ENCODE measurements at regions not wholly inside any gene's neighbourhood (a gene's known extent, or its start where the extent isn't known, plus 50 kb on each side); places are given as distances from the start of the nearest gene placed in this dataset.
"Not testable (repeated sequence)": the region's sequence is repeated elsewhere in the genome, so short reads cannot be mapped to it uniquely, and the experiment has no call there.

DNA sequence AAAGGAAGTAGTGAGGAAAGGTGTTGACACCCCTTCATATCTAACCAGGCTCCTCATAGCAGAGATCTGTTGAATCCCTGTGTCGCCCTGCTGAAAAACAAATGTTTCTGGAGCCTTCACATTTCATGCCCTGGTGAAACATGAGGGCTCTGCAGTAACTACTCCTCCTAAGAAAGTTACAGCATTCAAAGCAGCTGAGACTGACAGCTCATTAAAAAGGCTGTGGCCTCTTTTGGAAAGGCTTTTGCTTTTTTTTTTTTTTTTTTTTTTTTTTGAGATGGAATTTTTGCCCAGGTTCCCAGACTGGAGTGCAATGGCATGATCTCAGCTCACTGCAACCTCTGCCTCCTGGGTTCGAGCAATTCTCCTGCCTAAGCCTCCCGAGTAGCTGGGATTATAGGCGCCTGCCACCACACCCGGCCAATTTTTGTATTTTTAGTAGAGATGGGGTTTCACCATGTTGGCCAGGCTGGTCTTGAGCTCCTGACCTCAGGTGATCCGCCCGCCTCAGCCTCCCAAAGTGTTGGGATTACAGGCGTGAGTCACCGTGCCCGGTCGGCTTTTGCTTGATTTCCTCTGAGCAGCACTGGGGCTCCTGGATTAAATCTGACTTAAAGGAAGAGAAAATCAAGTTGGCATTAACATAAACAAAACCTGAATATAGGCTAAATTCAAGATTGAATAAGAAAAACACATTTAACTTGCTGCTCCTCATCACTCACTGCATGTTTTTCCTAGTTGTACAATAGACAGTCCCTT lies 112.9 kb downstream of the PCSK1 start:
- not testable (repeated sequence) for DNase-seq (ENCODE audit: low spot score)

GRCh38 chr5:96318569-96319110 lies 114.4 kb downstream of the PCSK1 start:
- DNase-seq (ENCODE audit: low spot score): no peak

DNA sequence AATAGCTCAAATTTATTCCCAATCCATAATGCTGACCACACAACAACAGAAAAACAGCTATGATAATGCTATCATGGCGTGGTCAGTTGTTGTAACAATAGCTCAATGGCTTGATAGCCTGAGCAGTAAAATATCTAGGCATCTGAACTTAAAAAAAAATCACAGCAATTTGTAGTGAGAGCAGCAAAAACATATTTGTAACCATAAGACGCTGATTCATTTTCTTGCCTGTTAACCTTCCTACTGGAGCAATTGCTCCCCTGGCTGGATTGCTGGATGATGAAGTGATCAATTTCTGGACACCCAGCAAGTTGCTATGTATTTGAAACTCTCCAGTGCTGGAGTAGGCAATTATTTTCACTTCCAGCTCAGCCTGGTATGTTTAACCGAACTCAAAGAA lies 115.1 kb downstream of the PCSK1 start:
- DNase-seq (ENCODE audit: low spot score): no peak

DNA sequence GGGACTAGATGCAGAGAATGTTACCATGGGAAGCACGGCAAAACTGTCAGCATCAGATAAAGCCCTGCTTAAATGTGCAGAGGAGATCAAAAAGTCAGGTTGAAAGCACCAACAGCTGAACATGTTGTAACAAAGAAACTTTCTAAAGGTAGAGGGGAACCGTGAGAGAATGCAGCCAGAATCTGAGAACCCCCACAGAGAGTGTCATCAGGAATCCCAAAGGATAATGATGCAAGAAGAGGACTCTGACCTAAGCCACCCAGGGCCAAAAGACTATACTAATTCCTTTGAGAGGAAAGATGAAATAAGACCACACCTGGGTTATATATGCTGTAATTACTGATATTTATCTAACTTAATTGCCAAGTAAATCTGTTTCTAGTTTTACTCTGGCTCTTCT lies 116.6 kb downstream of the PCSK1 start:
- no peak for DNase-seq (ENCODE audit: low spot score)

- no peak for DNase-seq (ENCODE audit: low spot score)
Measured at GRCh38 chr5:96316017-96316416, 117.0 kb downstream of the PCSK1 start.

- DNase-seq (ENCODE audit: low spot score): no peak
Measured at GRCh38 chr5:96315431-96315830, 117.6 kb downstream of the PCSK1 start.

DNA sequence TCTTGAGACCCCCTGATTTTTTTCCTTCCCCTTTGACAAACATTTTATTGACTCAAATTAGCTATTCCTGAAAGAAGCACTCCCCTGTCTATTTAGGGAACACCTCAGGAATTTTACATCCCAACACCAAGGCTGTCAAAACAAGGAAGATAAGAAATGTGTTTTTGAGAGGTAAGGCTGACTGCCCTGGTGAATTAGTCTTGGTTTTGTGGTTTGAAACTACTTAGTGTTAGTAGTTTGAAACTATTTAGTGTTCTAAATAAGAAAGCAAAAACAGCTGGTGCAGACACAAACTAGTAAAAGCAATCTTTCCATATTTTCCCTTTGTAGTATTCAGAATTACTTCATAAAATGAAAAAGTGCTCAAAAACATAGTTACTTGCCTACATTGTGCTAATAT lies 120.7 kb downstream of the PCSK1 start:
- no peak for DNase-seq (ENCODE audit: low spot score)

- not testable (repeated sequence) for DNase-seq (ENCODE audit: low spot score)
Measured at GRCh38 chr5:96307047-96307446, 126.0 kb downstream of the PCSK1 start.

DNA sequence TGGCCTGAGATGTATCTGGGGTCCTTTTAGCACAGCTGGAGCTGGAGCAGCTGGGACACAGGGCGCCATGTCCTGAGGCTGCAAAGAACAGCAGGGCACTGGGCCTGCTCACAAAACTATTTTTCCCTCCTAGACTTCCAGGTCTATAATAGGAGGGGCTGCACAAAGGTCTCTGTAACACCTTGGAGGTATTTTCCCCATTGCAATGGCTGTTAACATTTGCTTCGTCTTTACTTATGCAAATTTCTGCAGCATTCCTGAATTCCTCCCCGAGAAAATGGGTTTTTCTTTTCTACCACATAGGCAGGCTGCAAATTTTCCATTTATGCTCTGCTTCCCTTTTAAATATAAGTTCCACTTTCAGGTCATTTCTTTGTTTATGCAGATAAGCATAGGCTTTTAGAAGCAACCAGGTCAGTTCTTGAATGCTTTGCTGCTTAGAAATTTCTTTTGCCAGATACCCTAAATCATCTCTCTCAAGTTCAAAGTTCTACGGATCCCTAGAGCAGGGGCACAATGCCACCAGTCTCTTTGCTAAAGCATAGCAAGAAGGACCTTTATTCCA lies 130.8 kb downstream of the PCSK1 start:
- no peak for DNase-seq (ENCODE audit: low spot score)

DNA sequence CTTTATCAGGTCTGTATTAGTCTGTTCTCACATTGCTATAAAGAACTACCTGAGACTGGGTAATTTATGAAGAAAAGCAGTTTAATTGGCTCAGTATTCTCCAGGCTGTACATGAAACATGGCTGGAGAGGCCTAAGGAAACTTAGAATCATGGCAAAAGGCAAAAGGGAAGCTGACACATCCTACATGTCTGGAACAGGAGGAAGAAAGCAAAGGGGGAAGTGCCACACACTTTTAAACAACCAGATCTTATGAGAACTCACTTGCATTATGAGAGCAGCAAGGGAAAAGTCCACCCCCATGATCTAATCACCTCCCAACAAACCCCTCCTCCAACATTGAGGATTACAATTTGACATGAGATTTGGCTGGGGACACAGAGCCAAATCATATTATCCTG lies 132.1 kb downstream of the PCSK1 start:
- no peak for DNase-seq (ENCODE audit: low spot score)

GRCh38 chr5:96297867-96298266 lies 135.2 kb downstream of the PCSK1 start:
- DNase-seq (ENCODE audit: low spot score): no peak

DNA sequence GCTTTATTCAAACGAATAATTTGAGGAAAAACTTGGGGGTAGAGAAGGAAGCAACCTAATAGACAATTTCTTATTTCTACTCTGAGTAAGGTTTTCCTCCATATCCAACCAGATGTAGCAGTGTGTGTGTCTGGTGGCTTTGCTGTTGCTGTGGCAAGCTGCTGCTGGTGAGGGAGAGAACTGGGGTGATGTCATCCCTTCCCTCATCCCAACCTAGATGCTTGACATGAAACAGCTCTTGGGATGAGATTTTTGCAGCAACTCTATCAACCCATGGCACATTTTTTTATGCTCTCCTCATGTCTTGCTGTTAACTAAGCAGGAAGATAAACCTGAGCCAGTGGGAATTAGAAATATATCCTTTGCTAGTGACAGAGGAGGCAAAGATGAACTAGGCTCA lies 135.8 kb downstream of the PCSK1 start:
- DNase-seq (ENCODE audit: low spot score): no peak

DNA sequence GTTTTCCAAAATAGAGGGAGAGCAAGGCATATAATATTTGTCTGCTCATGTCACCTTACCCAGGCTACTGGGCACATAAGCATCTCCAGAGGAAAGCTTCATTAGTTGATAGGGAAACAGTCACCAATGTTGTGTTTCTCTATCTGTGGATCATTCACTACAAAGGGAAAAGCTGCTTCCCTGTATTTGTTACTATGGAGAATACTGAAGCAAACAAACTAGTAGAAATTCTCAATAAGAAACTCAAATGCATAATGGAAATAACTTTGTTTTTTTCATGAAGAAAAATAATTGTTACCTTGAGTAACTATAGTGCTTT lies 138.2 kb downstream of the PCSK1 start:
- no peak for DNase-seq (ENCODE audit: low spot score)

DNA sequence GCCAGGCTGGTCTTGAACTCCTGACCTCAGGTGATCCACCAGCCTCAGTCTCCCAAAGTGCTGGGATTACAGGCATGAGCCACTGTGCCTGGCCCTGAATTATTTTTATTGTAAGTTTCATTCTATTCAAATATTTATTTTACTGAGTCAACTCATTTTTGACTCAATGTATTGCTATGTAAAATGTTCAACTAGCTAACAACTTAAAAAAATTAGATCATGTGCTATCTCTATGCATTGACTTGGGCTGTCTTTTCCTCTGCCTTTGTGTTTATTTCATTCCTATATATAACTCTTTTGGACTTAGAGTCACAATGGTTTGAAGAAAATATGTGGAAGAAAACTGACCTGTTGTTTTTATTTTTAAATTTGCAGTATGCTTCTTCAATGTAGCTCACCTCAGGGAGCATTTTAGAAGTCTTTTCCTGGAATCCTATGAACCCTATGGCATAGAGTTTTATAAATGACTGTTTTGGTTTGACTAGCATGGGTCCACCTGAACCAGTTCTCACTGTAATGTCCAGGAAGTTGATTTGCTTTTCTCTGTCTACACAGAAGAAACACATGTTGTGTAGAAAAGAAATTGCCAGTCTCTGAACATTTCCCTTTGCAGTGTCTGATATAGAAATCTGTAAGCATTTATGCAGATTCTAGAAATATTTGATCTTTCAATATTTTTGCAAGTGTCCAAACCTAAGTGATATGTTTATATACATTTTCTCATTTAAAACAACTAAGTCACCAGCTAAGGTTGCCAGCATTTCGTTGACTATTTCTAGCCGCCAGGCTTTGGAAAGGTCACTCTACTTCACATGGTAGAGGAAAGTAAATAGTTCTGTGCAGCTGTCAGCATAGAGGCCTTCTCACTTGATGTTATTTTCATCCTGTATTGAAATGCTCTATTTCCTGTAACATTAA lies 138.8 kb downstream of the PCSK1 start:
- no peak for DNase-seq (ENCODE audit: low spot score)

DNA sequence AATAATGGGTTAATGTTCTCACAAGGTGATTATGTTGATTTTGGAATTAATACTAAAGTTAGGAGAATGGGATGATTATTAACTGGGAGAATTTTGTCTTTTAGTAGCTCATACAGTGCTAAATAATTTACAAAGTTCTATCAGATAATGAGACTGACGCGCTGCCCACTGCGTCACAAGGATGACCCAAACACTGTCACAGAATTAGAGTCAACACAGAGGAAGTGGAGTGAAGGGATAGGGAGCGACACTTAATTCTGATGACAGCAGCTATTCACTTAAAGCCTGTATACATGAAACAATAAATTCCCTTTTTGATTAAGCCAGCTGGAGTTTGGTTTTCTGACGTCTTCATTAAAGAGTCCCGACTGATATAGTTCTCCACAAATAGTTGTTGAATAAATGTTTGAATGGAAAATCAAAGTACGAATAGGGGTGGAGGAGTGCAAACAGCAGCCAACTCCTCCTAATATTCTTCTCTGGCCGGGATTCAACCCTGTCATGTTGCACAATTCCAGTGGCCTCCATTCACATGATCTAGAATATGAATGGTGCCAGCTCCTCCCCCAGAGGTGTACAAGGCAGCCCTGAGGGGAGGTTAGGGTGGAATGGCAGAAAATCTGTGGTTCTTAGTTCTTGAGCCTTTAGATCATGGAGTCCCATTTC lies 140.3 kb downstream of the PCSK1 start:
- no peak for DNase-seq (ENCODE audit: low spot score)

DNA sequence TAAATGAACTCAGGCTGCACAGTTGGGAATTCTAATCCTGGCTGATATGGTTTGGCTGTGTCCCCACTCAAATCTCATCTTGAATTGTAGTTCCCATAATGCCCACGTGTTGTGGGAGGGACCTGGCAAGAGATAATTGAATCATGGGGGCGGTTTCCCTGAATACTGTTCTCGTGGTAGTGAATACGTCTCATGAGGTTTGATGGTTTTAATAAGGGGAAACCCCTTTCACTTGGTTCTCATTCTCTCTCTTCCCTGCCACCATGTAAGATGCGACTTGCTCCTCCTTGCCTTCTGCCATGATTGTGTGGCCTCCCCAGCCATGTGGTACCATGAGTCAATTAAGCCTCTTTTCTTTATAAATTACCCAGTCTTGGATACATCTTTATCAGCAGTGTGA lies 143.8 kb downstream of the PCSK1 start:
- DNase-seq (ENCODE audit: low spot score): not testable (repeated sequence)

DNA sequence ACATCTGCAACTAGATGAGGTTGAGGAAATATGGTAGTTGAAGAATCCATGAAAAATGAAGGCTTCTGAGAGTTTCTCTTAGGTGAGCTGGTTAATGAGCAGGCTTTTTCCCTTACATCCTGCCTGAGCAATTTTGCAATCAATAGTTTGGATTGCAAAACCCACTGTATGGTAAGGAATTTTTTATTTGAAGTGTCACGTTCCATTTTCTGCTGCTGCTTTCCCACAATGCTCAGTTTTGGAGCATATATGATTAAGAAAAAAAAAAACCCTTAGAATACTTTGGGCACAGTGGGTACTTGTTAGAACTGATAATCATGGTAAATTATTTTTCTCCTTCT lies 144.2 kb downstream of the PCSK1 start:
- DNase-seq (ENCODE audit: low spot score): no peak

GRCh38 chr5:96288166-96288844 lies 144.7 kb downstream of the PCSK1 start:
- DNase-seq (ENCODE audit: low spot score): no peak

DNA sequence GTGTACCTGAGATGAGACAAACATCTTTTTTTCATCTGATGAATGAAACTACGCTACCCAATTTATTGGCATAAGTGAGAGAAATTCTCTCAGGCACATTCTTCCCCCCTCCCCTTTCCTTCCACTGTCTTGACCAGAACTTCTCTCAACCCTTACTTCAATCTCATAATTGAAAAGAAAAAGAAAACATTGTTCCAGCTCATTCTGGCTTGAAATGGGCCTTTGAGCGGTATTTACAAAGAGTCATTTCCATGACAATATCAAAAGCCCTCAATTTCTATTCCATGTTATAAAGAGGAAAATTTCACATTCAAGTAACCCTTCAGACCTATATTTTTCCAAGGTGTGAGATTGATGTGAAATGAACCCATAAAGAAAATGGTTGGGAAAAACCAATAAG lies 145.9 kb downstream of the PCSK1 start:
- no peak for DNase-seq (ENCODE audit: low spot score)

DNA sequence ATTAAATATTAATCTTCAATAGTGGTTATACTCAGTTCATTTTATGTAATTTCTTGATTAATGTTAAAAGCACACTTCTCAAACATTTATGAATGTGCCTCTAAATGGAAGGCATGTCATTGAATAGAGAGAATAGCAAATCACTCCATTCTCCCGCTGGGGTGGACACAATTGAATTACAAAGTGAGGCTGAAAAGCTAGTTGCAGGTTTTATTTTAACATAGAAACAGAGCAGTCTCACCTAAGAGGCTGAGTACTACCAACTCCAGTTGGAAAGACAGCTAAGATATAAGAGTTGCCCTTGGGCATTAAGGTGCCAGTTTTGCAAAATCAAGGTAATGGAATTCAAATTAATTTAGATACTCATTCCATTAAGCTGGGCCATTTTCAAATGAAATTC lies 147.2 kb downstream of the PCSK1 start:
- no peak for DNase-seq (ENCODE audit: low spot score)

DNA sequence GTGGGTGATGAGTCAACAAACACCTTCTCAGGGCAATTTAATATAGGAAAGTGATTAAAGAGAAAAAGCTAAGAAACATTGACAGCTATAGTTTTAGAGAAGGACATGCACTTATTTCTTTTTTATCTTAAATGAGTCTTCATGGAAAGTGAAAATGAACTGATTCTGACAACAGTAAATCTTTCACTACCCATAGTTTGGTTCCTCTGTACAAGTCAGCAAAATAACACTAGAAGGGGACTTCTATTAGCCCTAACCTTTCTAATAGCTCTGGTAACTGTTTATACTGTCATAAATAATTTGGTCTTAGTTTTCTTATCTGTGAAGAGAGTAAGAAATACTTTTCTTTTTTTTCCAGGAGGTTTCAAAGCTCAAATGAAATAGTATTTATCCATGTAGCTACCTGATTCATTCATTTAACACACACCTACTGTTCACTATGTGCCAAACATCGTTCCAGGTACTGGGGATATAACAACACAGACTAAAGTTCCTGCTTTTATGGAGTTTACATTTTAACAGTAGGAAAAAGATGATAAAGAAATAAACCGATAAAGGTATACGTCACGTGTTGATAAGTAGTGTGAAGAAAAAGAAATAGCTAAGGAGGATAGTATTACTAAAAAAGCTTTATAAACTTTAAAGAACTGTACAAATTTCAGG lies 148.2 kb downstream of the PCSK1 start:
- DNase-seq (ENCODE audit: low spot score): no peak
